NCI-H82 treated with DMSO at 0.1 percent for 48 hours (cell line): ENCODE measurements at regions not wholly inside any gene's neighbourhood (a gene's known extent, or its start where the extent isn't known, plus 50 kb on each side); places are given as distances from the start of the nearest gene placed in this dataset.
"Not testable (repeated sequence)": the region's sequence is repeated elsewhere in the genome, so short reads cannot be mapped to it uniquely, and the experiment has no call there.

Experiments used
- DNase-seq: peaks from one replicate; lab custom pipeline; 2025; ENCODE audit not compliant: unreplicated experiment; lab: John Stamatoyannopoulos, UW

DNA sequence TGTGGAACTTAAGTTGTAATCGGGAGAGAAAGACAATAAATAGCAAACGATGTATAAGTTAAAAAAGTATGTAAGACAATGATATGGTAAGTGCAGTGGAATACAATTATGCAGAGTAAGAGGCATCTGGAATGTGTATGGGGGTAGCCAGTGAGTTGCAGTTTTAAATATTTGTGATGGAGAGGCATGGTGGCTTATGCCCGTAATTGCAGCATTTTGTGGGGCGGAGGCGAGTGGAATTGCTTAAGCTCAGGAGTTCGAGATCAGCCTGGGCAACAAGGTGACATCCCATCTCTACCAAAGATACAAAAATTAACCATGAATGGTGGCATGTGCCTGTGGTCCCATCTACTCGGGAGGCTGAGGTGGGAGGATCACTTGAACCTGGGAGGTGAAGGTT, 52.5 kb upstream of the WDFY3 start:
- DNase-seq, result no peak

DNA sequence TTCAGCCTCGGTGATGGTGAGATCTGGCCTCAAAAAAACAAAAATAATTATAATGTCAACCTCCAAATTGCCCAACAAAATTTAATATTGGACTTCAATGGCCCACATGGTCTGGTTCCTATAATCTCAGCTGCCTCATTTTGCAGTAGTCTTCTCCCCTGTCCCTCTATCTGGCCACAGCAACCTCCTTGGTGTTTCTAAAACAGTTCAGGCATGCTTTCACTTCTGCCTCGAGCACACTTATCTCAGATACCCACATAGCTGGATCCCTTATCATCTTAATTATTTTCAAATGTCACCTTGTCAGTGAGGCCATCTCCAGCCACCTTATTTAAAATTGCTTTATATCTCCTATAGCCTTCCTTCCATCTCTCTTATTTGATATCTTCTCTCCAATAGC, 52.9 kb upstream of the WDFY3 start:
- DNase-seq, result no peak

DNA sequence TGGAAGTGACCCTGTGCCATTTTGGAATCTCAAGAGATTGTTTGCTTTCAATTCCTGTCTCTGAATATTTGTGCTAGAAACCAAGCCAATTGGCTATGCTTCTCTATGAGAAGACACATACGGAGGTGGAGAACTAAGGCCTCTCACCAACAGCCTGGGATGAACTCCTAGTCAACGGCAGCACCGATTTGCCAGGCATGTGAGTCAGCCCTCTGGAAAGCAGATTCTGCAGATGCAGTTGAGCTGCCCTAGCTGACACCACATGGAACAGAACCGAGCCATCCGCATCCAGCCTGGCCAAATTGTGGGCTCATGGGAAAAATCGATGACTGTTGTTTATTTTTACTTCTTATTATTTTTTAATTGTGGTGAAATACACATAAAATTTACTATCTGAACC, 58.2 kb upstream of the WDFY3 start:
- DNase-seq, result no peak

DNA sequence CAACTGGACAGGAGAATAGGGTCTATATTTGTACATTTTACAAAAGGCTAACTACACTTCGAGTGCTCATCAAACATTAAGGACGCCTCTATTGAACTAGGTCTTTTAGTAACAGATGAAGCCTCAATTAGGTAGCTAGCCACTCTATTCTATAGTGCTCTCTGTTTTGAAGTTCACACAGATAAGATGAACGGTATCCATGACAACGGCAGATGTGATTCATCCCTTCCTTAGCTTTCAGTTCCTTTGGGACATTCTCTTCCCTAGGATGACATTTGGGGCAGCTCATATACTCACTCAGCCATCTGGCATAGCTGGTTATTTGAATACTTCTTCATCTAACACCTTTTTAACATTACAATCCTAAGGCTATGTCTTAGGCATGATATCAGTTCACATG, 62.4 kb upstream of the WDFY3 start:
- DNase-seq, result no peak

DNA sequence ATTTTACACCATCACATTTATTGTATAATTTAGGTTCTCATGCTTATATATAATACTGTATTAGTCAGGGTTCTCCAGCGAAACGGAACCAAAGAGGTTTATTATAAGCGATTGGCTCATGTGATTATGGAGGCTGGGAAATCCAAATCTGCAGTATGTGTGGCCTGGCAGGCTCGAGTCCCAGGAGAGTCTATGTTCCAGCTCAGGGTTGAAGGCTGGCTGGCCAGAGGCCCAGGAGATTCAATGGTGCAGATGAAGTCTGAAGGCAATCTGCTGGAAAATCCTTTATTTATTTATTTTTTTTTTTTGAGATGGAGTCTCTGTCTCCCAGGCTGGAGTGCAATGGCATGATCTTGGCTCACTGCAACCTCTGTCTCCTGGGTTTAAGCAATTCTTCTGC, 63.0 kb upstream of the WDFY3 start:
- DNase-seq, result no peak

DNA sequence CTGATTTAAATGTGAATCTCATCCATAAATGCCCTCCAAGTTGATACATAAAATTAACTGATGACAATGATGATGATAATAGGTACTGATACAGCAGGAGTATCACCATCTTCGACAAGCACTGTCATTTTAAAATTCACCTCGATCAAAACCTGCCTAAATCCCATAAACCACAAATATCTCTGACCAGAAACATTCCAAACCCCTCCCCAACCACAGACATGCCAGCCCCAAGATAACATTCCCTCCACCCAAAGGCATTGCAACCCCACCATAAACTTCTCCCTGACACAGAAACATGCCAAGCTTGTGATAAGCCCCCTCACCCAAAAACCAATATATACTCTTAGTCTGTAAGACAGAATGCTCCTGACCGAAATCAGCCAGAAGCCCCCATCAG, 63.7 kb upstream of the WDFY3 start:
- no peak for DNase-seq

- DNase-seq, result not testable (repeated sequence)
These were observed 67.3 kb upstream of the WDFY3 start for GRCh38 chr4:85033838-85034237.

DNA sequence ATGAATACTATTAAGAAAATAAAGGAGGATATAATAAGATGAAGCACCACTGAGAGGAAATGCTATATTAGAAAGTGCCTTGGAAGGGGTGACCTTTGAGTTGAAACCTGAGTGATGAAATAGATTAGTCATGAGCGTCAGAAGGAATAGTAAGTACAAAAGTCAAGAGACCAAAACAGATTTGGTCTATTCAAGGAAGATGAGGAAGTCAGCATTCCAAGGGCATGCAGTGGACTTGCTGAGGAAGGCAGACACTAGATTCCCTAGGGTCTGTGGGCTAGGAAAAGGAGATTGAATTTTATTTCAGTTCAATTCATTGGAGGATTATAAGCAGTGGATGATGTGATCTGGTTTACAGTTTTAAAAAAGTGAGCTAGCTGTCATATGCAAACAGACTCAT, 73.0 kb upstream of the WDFY3 start:
- no peak for DNase-seq

GRCh38 chr4:85043812-85044496, 77.5 kb upstream of the WDFY3 start:
- DNase-seq, result not testable (repeated sequence)

DNA sequence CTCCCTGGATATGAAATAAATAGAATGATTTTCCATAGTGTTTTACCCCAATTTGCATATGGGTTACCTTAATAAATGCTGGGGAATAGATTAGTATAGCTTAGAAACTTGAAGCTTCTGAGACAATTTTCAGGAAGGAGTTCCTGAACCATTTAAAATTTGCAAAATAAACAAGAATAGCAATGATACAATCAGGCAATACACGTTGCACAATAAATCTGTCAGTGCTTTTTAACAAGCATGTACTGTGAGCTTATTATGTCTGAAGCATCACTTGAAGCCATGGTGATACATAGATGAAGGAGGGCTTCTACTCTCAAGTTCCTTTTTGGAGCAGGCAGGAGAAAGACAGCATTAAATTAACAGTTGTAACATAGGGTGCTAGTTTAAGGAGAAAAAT, 84.2 kb upstream of the WDFY3 start:
- DNase-seq, result no peak

- DNase-seq, result no peak
These were observed 85.0 kb upstream of the WDFY3 start for GRCh38 chr4:85051526-85051925.

GRCh38 chr4:85054925-85055324, 88.4 kb upstream of the WDFY3 start:
- DNase-seq, result not testable (repeated sequence)

DNA sequence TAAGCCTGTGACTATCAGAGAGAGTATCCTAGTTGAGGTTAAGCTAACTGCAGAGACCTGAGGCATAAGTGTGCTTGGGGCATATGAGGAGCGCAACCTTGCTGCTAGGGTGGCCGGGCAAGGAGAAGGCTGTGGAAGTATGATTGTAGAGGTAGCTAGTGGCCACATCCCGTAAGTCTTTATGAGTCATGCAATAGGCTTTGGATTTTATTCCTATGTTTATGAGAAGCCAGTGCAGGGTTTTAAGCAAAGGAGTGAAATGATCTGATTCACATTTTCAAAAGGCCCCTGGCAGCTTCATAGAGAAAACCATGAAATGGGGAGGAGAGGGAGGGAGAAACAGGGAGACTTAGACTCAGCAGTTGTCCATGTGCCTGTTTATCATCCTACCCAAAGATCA, 92.1 kb upstream of the WDFY3 start:
- no peak for DNase-seq

- no peak for DNase-seq
These were observed 95.5 kb upstream of the WDFY3 start for GRCh38 chr4:85061974-85062373.

DNA sequence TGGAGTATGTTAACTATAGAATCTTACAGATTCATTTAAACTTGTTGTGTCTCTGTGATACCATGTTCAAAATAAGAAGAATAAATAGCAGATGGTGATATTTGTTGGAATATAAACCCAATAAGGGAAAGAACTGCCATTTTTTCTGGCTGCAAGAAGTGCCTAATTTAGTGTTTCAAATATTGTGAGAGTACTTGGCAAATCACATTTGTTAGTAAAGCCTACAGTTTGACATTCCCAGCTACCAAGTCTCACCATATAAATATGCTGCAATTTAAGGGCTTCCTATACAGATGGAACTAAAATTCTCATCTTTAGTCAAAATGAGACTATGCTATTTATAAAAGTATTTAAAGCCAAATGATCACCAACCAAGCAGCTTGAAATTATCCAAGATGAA, 96.0 kb upstream of the WDFY3 start:
- DNase-seq, result no peak

DNA sequence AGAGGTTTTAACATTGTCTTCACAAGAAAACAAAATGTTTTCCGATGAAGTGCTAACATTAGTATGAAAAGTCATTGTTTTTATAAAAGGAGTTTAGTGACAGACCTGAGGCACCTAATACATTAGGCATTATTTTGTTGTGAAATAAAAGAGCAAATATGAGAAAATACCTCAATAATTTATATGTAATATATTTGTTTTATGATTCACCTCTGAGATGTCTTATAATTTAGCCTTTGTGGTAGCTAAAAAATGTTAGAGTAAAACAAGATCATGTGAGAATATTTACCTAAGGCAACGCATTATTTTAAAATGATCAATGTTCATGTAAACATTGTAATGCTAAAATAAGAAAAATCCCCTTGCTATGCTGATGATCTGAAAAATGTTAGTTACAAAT, 100.9 kb upstream of the WDFY3 start:
- DNase-seq, result no peak

DNA sequence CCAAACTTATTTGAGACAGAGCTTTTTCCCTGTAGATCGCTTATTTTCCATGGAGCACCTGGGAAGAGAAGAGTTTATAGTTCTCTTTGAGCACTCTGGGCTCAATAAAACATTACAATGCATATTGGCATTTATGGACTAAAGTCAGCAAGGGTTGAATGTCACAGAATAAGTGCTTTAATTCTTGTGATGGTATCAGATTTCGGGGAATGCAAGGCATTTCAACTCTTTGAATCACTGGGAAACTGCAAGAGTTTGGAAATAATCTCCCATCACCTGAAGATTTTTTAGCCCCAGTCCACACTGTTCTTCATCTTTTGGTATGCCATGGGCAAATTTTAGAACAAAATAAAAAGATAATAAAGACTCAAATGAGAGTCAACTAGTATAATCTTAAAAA, 111.5 kb upstream of the WDFY3 start:
- DNase-seq, result no peak

GRCh38 chr4:85081196-85081595, 114.7 kb upstream of the WDFY3 start:
- DNase-seq, result no peak

- DNase-seq, result peak; percentile 11
These were observed 118.0 kb upstream of the WDFY3 start for GRCh38 chr4:85084371-85085094.

DNA sequence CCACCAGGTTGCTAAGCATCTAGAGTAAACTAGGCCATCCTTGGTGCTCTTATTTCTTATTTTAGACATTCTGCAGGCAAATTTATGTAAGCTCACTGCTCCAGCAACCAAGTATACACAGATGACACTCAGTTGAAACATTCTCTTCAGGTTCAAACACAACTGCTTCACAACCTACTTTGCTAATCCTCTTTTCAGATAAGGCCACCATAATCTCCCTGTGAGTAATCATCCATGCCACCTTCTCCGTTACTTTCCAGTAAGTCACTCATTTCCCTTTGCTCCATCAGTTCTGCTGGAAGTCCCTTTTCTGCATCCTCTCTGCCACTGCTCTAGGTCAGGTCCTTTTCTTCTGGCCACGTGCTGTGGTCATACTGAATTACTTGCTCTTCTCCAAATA, 120.2 kb upstream of the WDFY3 start:
- DNase-seq, result peak; percentile 78

- DNase-seq, result peak; percentile 34
These were observed 126.0 kb upstream of the WDFY3 start for GRCh38 chr4:85092536-85092935.

- no peak for DNase-seq
These were observed 126.5 kb upstream of the WDFY3 start for GRCh38 chr4:85092943-85093342.

DNA sequence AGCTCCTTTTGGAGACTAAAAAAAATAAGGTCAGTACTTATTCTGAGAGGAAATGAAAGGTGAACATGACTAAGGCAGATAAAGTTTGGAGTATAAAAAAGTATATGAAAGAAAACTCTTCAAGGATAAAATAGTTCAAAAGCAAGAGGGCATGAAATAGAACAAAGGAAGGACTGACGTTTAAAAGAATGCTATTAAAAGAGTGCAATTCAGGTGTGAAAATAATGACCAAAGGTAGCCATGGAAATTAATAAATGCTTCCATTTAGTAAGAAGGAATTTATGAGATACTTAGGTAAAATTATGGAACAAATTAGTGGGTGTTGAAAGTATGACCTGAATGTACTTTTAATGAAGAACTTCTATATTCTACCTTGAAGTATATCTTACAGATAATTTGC, 128.2 kb upstream of the WDFY3 start:
- no peak for DNase-seq
